ENCODE measurements at regions not wholly inside any gene's neighbourhood (a gene's known extent, or its start where the extent isn't known, plus 50 kb on each side); places are given as distances from the start of the nearest gene placed in this dataset.

DNA sequence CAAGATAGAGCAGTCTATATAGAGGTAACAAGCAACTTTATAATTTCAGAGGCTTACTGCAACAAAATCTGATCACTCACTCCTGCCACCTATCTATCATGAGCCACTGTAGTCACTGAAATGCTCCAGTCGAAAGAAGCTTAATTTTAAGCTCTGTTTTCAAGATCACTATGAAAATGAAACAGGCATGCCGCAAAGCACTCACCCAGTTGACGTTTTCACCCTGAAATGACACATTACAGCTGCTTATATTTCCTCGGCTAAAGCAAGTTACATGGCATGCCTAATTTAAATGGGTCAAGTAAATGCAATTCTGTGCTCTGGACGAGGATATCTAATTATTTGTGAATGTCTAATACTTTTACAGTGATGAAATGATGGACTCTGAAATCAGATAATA is 616.3 kb downstream of the FAM181B start:
- Histone ChIP-seq H3K27me3 (ENCODE audit: insufficient read depth, poor library complexity, severe bottlenecking) (no peaks in the 10 kb centered on the region), H3K27ac (replicated peaks) (no peak overlapping the region), H3K4me3 (replicated peaks; ENCODE audit: insufficient read depth, low read length) (no peak overlapping the region)
- TF ChIP-seq POLR2AphosphoS5 (IDR thresholded peaks at IDR 0.05; ENCODE audit: low read depth), result no peak
- TF ChIP-seq SPI1 (IDR thresholded peaks at IDR 0.05; ENCODE audit: borderline replicate concordance, low read depth), result no peak
- no peak for TF ChIP-seq CTCF (IDR thresholded peaks at IDR 0.05; ENCODE audit: insufficient read depth, low read length)
- TF ChIP-seq GABPA (IDR thresholded peaks at IDR 0.05; ENCODE audit: low read depth), result no peak
- TF ChIP-seq, protein P1, sequence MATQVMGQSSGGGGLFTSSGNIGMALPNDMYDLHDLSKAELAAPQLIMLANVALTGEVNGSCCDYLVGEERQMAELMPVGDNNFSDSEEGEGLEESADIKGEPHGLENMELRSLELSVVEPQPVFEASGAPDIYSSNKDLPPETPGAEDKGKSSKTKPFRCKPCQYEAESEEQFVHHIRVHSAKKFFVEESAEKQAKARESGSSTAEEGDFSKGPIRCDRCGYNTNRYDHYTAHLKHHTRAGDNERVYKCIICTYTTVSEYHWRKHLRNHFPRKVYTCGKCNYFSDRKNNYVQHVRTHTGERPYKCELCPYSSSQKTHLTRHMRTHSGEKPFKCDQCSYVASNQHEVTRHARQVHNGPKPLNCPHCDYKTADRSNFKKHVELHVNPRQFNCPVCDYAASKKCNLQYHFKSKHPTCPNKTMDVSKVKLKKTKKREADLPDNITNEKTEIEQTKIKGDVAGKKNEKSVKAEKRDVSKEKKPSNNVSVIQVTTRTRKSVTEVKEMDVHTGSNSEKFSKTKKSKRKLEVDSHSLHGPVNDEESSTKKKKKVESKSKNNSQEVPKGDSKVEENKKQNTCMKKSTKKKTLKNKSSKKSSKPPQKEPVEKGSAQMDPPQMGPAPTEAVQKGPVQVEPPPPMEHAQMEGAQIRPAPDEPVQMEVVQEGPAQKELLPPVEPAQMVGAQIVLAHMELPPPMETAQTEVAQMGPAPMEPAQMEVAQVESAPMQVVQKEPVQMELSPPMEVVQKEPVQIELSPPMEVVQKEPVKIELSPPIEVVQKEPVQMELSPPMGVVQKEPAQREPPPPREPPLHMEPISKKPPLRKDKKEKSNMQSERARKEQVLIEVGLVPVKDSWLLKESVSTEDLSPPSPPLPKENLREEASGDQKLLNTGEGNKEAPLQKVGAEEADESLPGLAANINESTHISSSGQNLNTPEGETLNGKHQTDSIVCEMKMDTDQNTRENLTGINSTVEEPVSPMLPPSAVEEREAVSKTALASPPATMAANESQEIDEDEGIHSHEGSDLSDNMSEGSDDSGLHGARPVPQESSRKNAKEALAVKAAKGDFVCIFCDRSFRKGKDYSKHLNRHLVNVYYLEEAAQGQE (IDR thresholded peaks at IDR 0.05; ENCODE audit: insufficient replicate concordance, low read depth), result no peak
- DNase-seq (ENCODE audit: low read depth in 1 of 2, low spot score in 1 of 2), result no peak

DNA sequence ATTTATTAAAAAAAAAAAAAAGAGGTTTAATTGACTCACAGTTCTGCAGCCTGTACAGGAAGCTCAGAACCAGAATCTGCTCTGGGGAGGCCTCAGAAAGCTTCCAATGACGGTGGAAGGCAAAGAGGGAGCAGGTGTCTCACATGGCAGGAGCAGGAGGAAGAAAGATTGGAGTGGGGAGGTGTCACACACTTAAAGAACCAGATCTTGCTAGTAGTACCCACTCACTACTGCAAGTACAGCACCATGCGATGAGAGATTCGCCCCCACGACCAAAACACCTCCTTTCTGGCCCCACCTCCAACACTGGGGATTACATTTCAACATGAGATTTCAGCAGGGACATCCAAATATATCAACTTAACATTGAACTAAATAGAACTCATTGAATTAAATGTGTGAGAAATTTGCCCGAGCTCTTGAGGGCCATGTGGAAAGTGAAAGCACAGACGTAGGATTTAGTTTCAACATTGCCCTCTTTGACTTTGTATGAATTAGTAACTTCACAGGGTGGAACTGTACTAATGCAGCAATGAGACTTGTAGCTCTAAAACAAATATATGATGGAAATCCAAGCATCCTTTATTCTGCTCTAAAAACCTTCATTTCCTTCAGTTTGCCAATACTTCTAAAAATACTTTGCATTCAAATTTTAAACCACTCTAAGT is 628.2 kb downstream of the FAM181B start:
- TF ChIP-seq GABPA (IDR thresholded peaks at IDR 0.05; ENCODE audit: low read depth), result no peak
- no peak for TF ChIP-seq POLR2AphosphoS5 (IDR thresholded peaks at IDR 0.05; ENCODE audit: low read depth)
- TF ChIP-seq SPI1 (IDR thresholded peaks at IDR 0.05; ENCODE audit: borderline replicate concordance, low read depth), result no peak
- no peak for TF ChIP-seq CTCF (IDR thresholded peaks at IDR 0.05; ENCODE audit: insufficient read depth, low read length)
- TF ChIP-seq, protein P1 (IDR thresholded peaks at IDR 0.05; ENCODE audit: insufficient replicate concordance, low read depth), result no peak
- Histone ChIP-seq H3K4me3 (replicated peaks; ENCODE audit: insufficient read depth, low read length) (no peak overlapping the region), H3K27me3 (ENCODE audit: insufficient read depth, poor library complexity, severe bottlenecking) (no peaks in the 10 kb centered on the region), H3K27ac (replicated peaks) (no peak overlapping the region)
- no peak for DNase-seq (ENCODE audit: low read depth in 1 of 2, low spot score in 1 of 2)

DNA sequence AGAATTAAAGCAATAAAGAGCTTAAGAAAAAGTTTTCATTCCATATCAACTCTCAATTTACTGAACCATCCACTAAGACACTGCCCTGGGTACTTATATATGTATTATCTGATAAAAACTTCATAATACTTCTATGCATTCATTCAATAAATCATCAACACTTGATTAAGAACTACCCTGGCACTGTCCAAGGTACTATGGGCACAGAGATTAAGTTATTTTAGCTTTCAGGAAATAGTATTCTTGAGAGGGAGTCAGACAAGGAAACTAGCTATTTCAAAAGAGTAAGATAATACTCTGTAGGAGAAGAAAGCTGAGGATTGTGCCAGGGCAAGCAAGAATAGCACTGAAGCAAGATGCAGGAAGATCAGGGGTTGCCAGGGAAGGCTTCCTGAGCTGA is 640.8 kb downstream of the FAM181B start:
- TF ChIP-seq CTCF (IDR thresholded peaks at IDR 0.05; ENCODE audit: insufficient read depth, low read length) (no peak), GABPA (IDR thresholded peaks at IDR 0.05; ENCODE audit: low read depth) (no peak), POLR2AphosphoS5 (IDR thresholded peaks at IDR 0.05; ENCODE audit: low read depth) (no peak)
- TF ChIP-seq, protein P1 (IDR thresholded peaks at IDR 0.05; ENCODE audit: insufficient replicate concordance, low read depth), result peak; percentile 87
- no peak for DNase-seq (ENCODE audit: low read depth in 1 of 2, low spot score in 1 of 2)
- Histone ChIP-seq H3K27me3 (ENCODE audit: insufficient read depth, poor library complexity, severe bottlenecking) (no peaks in the 10 kb centered on the region), H3K27ac (replicated peaks) (no peak overlapping the region), H3K4me3 (replicated peaks; ENCODE audit: insufficient read depth, low read length) (no peak overlapping the region)

All from HL-60 (cell line).